Activated naive CD4-positive, alpha-beta T cell treated with anti-CD3 and anti-CD28 coated beads for 36 hours (primary cell): ENCODE measurements at regions not wholly inside any gene's neighbourhood (a gene's known extent, or its start where the extent isn't known, plus 50 kb on each side); places are given as distances from the start of the nearest gene placed in this dataset.

Source experiments
- CTCF ChIA-PET: fragments of 350-600 bp; sonication (Branson Sonifier 250); formaldehyde crosslinking; loops from one replicate; lab custom pipeline; 2021; ENCODE audit warnings: antibody characterized with exemption; lab: Charles Lee
- DNase-seq: peaks from one replicate; pipeline ENCODE4 v3.0.0-alpha.2; 2020
- H3K27ac Mint-ChIP-seq: one replicate; pipeline ENCODE4 v1.8.0; 2021; ENCODE audit warnings: mild to moderate bottlenecking, mixed read lengths
- H3K27me3 Mint-ChIP-seq: one replicate; pipeline ENCODE4 v1.8.0; 2021; ENCODE audit warnings: low read depth, mixed read lengths
- H3K36me3 Mint-ChIP-seq: one replicate; pipeline ENCODE4 v1.8.0; 2021; ENCODE audit warnings: low read depth, mixed read lengths
- H3K4me1 Mint-ChIP-seq: one replicate; pipeline ENCODE4 v1.8.0; 2021; ENCODE audit warnings: low read depth, mixed read lengths
- H3K4me3 Mint-ChIP-seq: one replicate; pipeline ENCODE4 v1.8.0; 2021; ENCODE audit warnings: mild to moderate bottlenecking, moderate library complexity, mixed read lengths
- H3K9me3 Mint-ChIP-seq: one replicate; pipeline ENCODE4 v1.8.0; 2021; ENCODE audit warnings: mixed read lengths
- intact Hi-C: fragments of 100-400 bp; cut with micrococcal nuclease; formaldehyde crosslinking; loops from one replicate; pipeline ENCODE4 v1.15.1; 2023

GRCh38 chr20:48326434-48326691, 501.4 kb downstream of the PREX1 start:
- Mint-ChIP-seq H3K9me3 (no peaks in the 10 kb centered on the region), H3K36me3 (no peaks in the 10 kb centered on the region), H3K27ac (no peak overlapping the region), H3K4me1 (no peaks in the 10 kb centered on the region), H3K27me3 (peaks cover 4% of the 10 kb centered on the region), H3K4me3 (no peak overlapping the region)
- DNase-seq: no peak
- intact Hi-C loops: no loop called here
- CTCF ChIA-PET: no interaction called here

- H3K27me3 Mint-ChIP-seq: peaks cover 4% of the 10 kb centered on the region
- intact Hi-C loops: no loop called here
- no peak overlapping the region for H3K27ac Mint-ChIP-seq
- H3K4me1 Mint-ChIP-seq: no peaks in the 10 kb centered on the region
- no peak for DNase-seq
- CTCF ChIA-PET: no interaction called here
- no peaks in the 10 kb centered on the region for H3K36me3 Mint-ChIP-seq
- H3K9me3 Mint-ChIP-seq: no peaks in the 10 kb centered on the region
- H3K4me3 Mint-ChIP-seq: no peak overlapping the region
Measured at GRCh38 chr20:48325656-48326433, 502.0 kb downstream of the PREX1 start.

- Mint-ChIP-seq H3K27me3 (peaks cover 4% of the 10 kb centered on the region), H3K27ac (no peak overlapping the region), H3K9me3 (no peaks in the 10 kb centered on the region), H3K4me1 (no peaks in the 10 kb centered on the region), H3K36me3 (no peaks in the 10 kb centered on the region), H3K4me3 (no peak overlapping the region)
- DNase-seq: no peak
- intact Hi-C loops: no loop called here
- CTCF ChIA-PET: interaction anchor here (0.6 kb wide), 1 partner anchor 39 kb away, joined by 3 read pairs; no protein-coding TSS in a partner anchor
Measured at GRCh38 chr20:48324744-48325143, 503.1 kb downstream of the PREX1 start.

GRCh38 chr20:48321271-48321670, 506.5 kb downstream of the PREX1 start:
- Mint-ChIP-seq H3K4me1 (no peaks in the 10 kb centered on the region), H3K4me3 (no peak overlapping the region), H3K27me3 (no peaks in the 10 kb centered on the region), H3K9me3 (no peaks in the 10 kb centered on the region), H3K36me3 (no peaks in the 10 kb centered on the region), H3K27ac (no peak overlapping the region)
- CTCF ChIA-PET: no interaction called here
- intact Hi-C loops: no loop called here
- DNase-seq: no peak

GRCh38 chr20:48319943-48320584, 507.7 kb downstream of the PREX1 start:
- Mint-ChIP-seq H3K27ac (no peak overlapping the region), H3K36me3 (no peaks in the 10 kb centered on the region), H3K27me3 (no peaks in the 10 kb centered on the region), H3K9me3 (no peaks in the 10 kb centered on the region), H3K4me1 (no peaks in the 10 kb centered on the region), H3K4me3 (no peak overlapping the region)
- DNase-seq: no peak
- CTCF ChIA-PET: no interaction called here
- intact Hi-C loops: no loop called here

- no peaks in the 10 kb centered on the region for H3K36me3 Mint-ChIP-seq
- intact Hi-C loops: no loop called here
- H3K27me3 Mint-ChIP-seq: no peaks in the 10 kb centered on the region
- no peak for DNase-seq
- no peak overlapping the region for H3K4me3 Mint-ChIP-seq
- no peak overlapping the region for H3K27ac Mint-ChIP-seq
- no peaks in the 10 kb centered on the region for H3K4me1 Mint-ChIP-seq
- CTCF ChIA-PET: no interaction called here
- no peaks in the 10 kb centered on the region for H3K9me3 Mint-ChIP-seq
Measured at GRCh38 chr20:48317578-48317977, 510.2 kb downstream of the PREX1 start.

- intact Hi-C loops: no loop called here
- Mint-ChIP-seq H3K4me3 (no peak overlapping the region), H3K4me1 (no peaks in the 10 kb centered on the region), H3K9me3 (no peaks in the 10 kb centered on the region), H3K27me3 (no peaks in the 10 kb centered on the region), H3K27ac (no peak overlapping the region), H3K36me3 (no peaks in the 10 kb centered on the region)
- CTCF ChIA-PET: interaction anchor here (0.6 to 1.3 kb wide), 2 partner anchors 14 to 308 kb away, joined by 3 read pairs; no protein-coding TSS in a partner anchor
- no peak for DNase-seq
Measured at GRCh38 chr20:48314925-48315592, 512.7 kb downstream of the PREX1 start.

GRCh38 chr20:48313324-48313723, 514.5 kb downstream of the PREX1 start:
- CTCF ChIA-PET: no interaction called here
- H3K4me3 Mint-ChIP-seq: no peak overlapping the region
- H3K9me3 Mint-ChIP-seq: no peaks in the 10 kb centered on the region
- DNase-seq: no peak
- intact Hi-C loops: no loop called here
- H3K36me3 Mint-ChIP-seq: no peaks in the 10 kb centered on the region
- no peaks in the 10 kb centered on the region for H3K4me1 Mint-ChIP-seq
- no peak overlapping the region for H3K27ac Mint-ChIP-seq
- peaks cover 2% of the 10 kb centered on the region for H3K27me3 Mint-ChIP-seq

- Mint-ChIP-seq H3K4me1 (no peaks in the 10 kb centered on the region), H3K27ac (no peak overlapping the region), H3K4me3 (no peak overlapping the region), H3K27me3 (peaks cover 2% of the 10 kb centered on the region), H3K9me3 (no peaks in the 10 kb centered on the region), H3K36me3 (no peaks in the 10 kb centered on the region)
- intact Hi-C loops: no loop called here
- CTCF ChIA-PET: no interaction called here
- DNase-seq: no peak
Measured at GRCh38 chr20:48311956-48312355, 515.8 kb downstream of the PREX1 start.

GRCh38 chr20:48310305-48310704, 517.5 kb downstream of the PREX1 start:
- no peaks in the 10 kb centered on the region for H3K4me1 Mint-ChIP-seq
- intact Hi-C loops: no loop called here
- DNase-seq: no peak
- no peak overlapping the region for H3K4me3 Mint-ChIP-seq
- peaks cover 2% of the 10 kb centered on the region for H3K27me3 Mint-ChIP-seq
- no peaks in the 10 kb centered on the region for H3K9me3 Mint-ChIP-seq
- CTCF ChIA-PET: no interaction called here
- H3K27ac Mint-ChIP-seq: no peak overlapping the region
- no peaks in the 10 kb centered on the region for H3K36me3 Mint-ChIP-seq

- CTCF ChIA-PET: no interaction called here
- peaks cover 2% of the 10 kb centered on the region for H3K27me3 Mint-ChIP-seq
- no peaks in the 10 kb centered on the region for H3K4me1 Mint-ChIP-seq
- H3K4me3 Mint-ChIP-seq: no peak overlapping the region
- no peak for DNase-seq
- intact Hi-C loops: no loop called here
- H3K36me3 Mint-ChIP-seq: no peaks in the 10 kb centered on the region
- H3K9me3 Mint-ChIP-seq: no peaks in the 10 kb centered on the region
- H3K27ac Mint-ChIP-seq: no peak overlapping the region
Measured at GRCh38 chr20:48309293-48309692, 518.5 kb downstream of the PREX1 start.

- Mint-ChIP-seq H3K27ac (no peak overlapping the region), H3K27me3 (peaks cover 2% of the 10 kb centered on the region), H3K36me3 (no peaks in the 10 kb centered on the region), H3K4me3 (no peak overlapping the region), H3K9me3 (no peaks in the 10 kb centered on the region), H3K4me1 (no peaks in the 10 kb centered on the region)
- intact Hi-C loops: no loop called here
- DNase-seq: no peak
- CTCF ChIA-PET: interaction anchor here (0.7 kb wide), 1 partner anchor 312 kb away, joined by 7 read pairs; no protein-coding TSS in a partner anchor
Measured at GRCh38 chr20:48308882-48309281, 518.9 kb downstream of the PREX1 start.
